CD14-positive monocyte (primary cell): ENCODE measurements at regions not wholly inside any gene's neighbourhood (a gene's known extent, or its start where the extent isn't known, plus 50 kb on each side); places are given as distances from the start of the nearest gene placed in this dataset.

Source experiments
- DNase-seq, 3 donors: peaks; one replicate each; pipeline ENCODE4 v3.0.0-alpha.2; 2011 to 2022
- H2AFZ ChIP-seq: 2 replicates; pipeline ENCODE4 v1.6.0; 2012; ENCODE audit warnings: mild to moderate bottlenecking, low read depth, low read length, inconsistent platforms; ENCODE audit not compliant: insufficient read depth, poor library complexity, severe bottlenecking
- H3K27ac ChIP-seq, 2 donors: 1 replicate in 1 of 2; 2 replicates in 1 of 2; pipeline ENCODE4 v1.5.1; 2012 to 2013; ENCODE audit warnings: low read length in 2 of 2, control low read depth in 1 of 2, inconsistent platforms in 1 of 2, low read depth in 1 of 2, mild to moderate bottlenecking in 1 of 2
- H3K27me3 ChIP-seq, 2 donors: one replicate each; pipeline versions ENCODE4 v1.6.0 to v1.6.1; 2011 to 2013; ENCODE audit warnings: low read length in 2 of 2; ENCODE audit not compliant: control insufficient read depth in 2 of 2, insufficient read depth in 2 of 2
- H3K36me3 ChIP-seq, 2 donors: replicated peaks in 1 of 2; 1 replicate in 1 of 2; 2 replicates in 1 of 2; pipeline versions ENCODE4 v1.5.1 to v1.6.1; 2012 to 2013; ENCODE audit warnings: low read length in 2 of 2, control low read depth in 1 of 2, inconsistent platforms in 1 of 2, mild to moderate bottlenecking in 1 of 2; ENCODE audit not compliant: insufficient read depth in 2 of 2, control insufficient read depth in 1 of 2
- H3K4me1 ChIP-seq, 2 donors: 1 replicate in 1 of 2; 2 replicates in 1 of 2; pipeline versions ENCODE4 v1.5.1 to v1.6.1; 2012 to 2013; ENCODE audit warnings: low read length in 2 of 2, control low read depth in 1 of 2, inconsistent platforms in 1 of 2, mild to moderate bottlenecking in 1 of 2, moderate library complexity in 1 of 2; ENCODE audit not compliant: insufficient read depth in 2 of 2, control insufficient read depth in 1 of 2
- H3K4me2 ChIP-seq: replicated peaks from 2 replicates; pipeline ENCODE3; 2012; ENCODE audit warnings: low read length, moderate library complexity, mild to moderate bottlenecking; ENCODE audit not compliant: poor library complexity, severe bottlenecking; ENCODE audit errors: extremely low read depth
- H3K4me3 ChIP-seq, 3 experiments: fragments of 200-600 bp in 1 of 3; sonication (generic) in 1 of 3; replicated peaks in 1 of 3; 1 replicate in 2 of 3; 2 replicates in 1 of 3; pipeline ENCODE4 v1.5.1; 2011 to 2013; ENCODE audit warnings: low read length in 3 of 3, mild to moderate bottlenecking in 3 of 3, control low read depth in 2 of 3, low read depth in 2 of 3, inconsistent platforms in 1 of 3, moderate library complexity in 1 of 3
- H3K79me2 ChIP-seq: 2 replicates; pipeline ENCODE4 v1.6.0; 2012; ENCODE audit warnings: mild to moderate bottlenecking, control low read depth, inconsistent platforms, low read length, moderate library complexity; ENCODE audit not compliant: insufficient read depth
- H3K9ac ChIP-seq: 2 replicates; pipeline ENCODE4 v1.6.0; 2017; ENCODE audit warnings: low read length, mild to moderate bottlenecking; ENCODE audit not compliant: insufficient read depth, poor library complexity, severe bottlenecking
- H3K9me3 ChIP-seq, 2 donors: replicated peaks in 1 of 2; 1 replicate in 1 of 2; 2 replicates in 1 of 2; pipeline versions ENCODE4 v1.5.1 to v1.6.1; 2012 to 2013; ENCODE audit warnings: low read length in 2 of 2, control low read depth in 1 of 2; ENCODE audit not compliant: control insufficient read depth in 1 of 2, insufficient read depth in 1 of 2
- H4K20me1 ChIP-seq: 2 replicates; pipeline ENCODE4 v1.6.0; 2012; ENCODE audit warnings: mild to moderate bottlenecking, low read length, control low read depth, moderate library complexity; ENCODE audit not compliant: insufficient read depth
- H3K27ac Mint-ChIP-seq, 7 donors: one replicate each; pipeline ENCODE4 v1.8.0; 2020; ENCODE audit warnings: mild to moderate bottlenecking in 7 of 7, mixed read lengths in 7 of 7, moderate library complexity in 6 of 7, inconsistent platforms in 2 of 7
- H3K27me3 Mint-ChIP-seq, 3 donors: one replicate each; pipeline ENCODE4 v1.8.0; 2021 to 2022; ENCODE audit warnings: low read depth in 3 of 3, mild to moderate bottlenecking in 3 of 3, mixed read lengths in 3 of 3, moderate library complexity in 3 of 3, inconsistent platforms in 1 of 3
- H3K36me3 Mint-ChIP-seq, 2 donors: one replicate each; pipeline ENCODE4 v1.8.0; 2020; ENCODE audit warnings: mixed read lengths in 2 of 2, inconsistent platforms in 1 of 2, mild to moderate bottlenecking in 1 of 2
- H3K4me1 Mint-ChIP-seq: one replicate; pipeline ENCODE4 v1.8.0; 2020; ENCODE audit warnings: mild to moderate bottlenecking, mixed read lengths
- H3K4me3 Mint-ChIP-seq, 2 donors: one replicate each; pipeline ENCODE4 v1.8.0; 2020; ENCODE audit warnings: mild to moderate bottlenecking in 2 of 2, mixed read lengths in 2 of 2, moderate library complexity in 1 of 2
- H3K9me3 Mint-ChIP-seq, 7 donors: one replicate each; pipeline ENCODE4 v1.8.0; 2020 to 2022; ENCODE audit warnings: mixed read lengths in 7 of 7, mild to moderate bottlenecking in 6 of 7, moderate library complexity in 6 of 7, inconsistent platforms in 2 of 7
- WGBS: methylation state at CpG from one replicate; pipeline ENCODE4 v1.1.5; 2013; ENCODE audit warnings: missing lambda C conversion rate; ENCODE audit not compliant: insufficient coverage; 5-methylcytosine and 5-hydroxymethylcytosine counted together
- intact Hi-C, 2 donors: fragments of 100-400 bp; cut with micrococcal nuclease; formaldehyde crosslinking; loops; one replicate each; pipeline versions ENCODE4 v1.15.0 to v1.15.1; 2023
- TF ChIP-seq, protein P1 (sequence below): fragments of 200-600 bp; IDR thresholded peaks from one replicate; pipeline ENCODE4 v1.8.0; 2022; ENCODE audit warnings: antibody characterized with exemption, mild to moderate bottlenecking

DNA sequence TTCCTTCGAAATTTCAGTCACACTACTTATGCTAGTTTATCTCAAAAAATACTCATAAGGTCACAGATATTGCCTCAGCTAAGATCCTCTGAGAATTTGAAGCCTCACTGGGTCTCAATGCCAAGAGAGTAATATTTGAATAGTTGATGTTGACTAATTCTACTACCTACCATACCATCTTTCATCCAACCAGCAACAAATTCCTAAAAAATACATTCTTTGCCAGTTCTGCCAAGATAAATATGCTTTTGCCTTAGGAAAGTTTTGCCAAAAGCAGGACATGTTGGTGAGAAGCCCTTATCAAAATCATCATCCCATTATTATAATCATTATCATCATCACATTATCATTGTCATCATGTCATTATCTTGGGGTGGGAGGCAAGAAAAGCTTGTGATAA lies 544.6 kb upstream of the ZEB2 start:
- H3K4me2 ChIP-seq: no peak overlapping the region
- WGBS: no CpG with 5 or more reads among the region's 1 CpG
- Mint-ChIP-seq H3K36me3 (peaks cover 0 to 2% of the 10 kb centered on the region in 2 donors), H3K4me1 (peaks cover 4% of the 10 kb centered on the region), H3K27ac (no peak overlapping the region), H3K4me3 (no peak overlapping the region), H3K9me3 (peaks cover 1 to 9% (median 6%) of the 10 kb centered on the region in 7 donors), H3K27me3 (no peaks in the 10 kb centered on the region)
- no peaks in the 10 kb centered on the region for H3K4me1 ChIP-seq
- H3K27me3 ChIP-seq: no peaks in the 10 kb centered on the region
- intact Hi-C loops: no loop called here
- DNase-seq: no peak
- no peaks in the 10 kb centered on the region for H3K36me3 ChIP-seq
- no peak overlapping the region for H3K27ac ChIP-seq
- H3K9me3 ChIP-seq: peaks cover 3 to 4% of the 10 kb centered on the region in 2 donors
- H2AFZ ChIP-seq: no peak overlapping the region
- no peak overlapping the region for H3K9ac ChIP-seq
- H3K79me2 ChIP-seq: no peaks in the 10 kb centered on the region
- no peak overlapping the region for H3K4me3 ChIP-seq
- H4K20me1 ChIP-seq: no peaks in the 10 kb centered on the region
- TF ChIP-seq, protein P1, sequence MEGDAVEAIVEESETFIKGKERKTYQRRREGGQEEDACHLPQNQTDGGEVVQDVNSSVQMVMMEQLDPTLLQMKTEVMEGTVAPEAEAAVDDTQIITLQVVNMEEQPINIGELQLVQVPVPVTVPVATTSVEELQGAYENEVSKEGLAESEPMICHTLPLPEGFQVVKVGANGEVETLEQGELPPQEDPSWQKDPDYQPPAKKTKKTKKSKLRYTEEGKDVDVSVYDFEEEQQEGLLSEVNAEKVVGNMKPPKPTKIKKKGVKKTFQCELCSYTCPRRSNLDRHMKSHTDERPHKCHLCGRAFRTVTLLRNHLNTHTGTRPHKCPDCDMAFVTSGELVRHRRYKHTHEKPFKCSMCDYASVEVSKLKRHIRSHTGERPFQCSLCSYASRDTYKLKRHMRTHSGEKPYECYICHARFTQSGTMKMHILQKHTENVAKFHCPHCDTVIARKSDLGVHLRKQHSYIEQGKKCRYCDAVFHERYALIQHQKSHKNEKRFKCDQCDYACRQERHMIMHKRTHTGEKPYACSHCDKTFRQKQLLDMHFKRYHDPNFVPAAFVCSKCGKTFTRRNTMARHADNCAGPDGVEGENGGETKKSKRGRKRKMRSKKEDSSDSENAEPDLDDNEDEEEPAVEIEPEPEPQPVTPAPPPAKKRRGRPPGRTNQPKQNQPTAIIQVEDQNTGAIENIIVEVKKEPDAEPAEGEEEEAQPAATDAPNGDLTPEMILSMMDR: no peak

DNA sequence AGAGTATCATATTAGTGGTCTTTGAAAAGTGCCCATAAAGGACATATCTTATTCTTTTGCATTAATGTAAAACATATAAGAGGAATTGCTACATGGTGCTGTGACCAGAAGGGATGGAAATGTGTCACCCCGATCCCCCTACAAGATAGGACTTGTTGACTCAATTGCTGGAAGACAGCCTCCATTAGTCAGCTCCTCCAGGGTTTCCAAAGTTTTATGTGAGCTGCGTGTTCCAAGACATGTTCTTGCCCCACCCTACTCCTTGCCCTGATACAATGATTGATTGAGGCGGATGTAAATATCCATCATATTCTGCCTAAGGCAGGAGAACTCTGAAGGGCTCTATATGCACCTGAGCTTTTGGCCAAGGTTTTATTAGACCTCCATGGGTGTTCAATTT lies 541.0 kb upstream of the ZEB2 start:
- Mint-ChIP-seq H3K36me3 (no peaks in the 10 kb centered on the region), H3K4me1 (no peaks in the 10 kb centered on the region), H3K27ac (no peak overlapping the region), H3K27me3 (no peaks in the 10 kb centered on the region), H3K9me3 (peaks cover 0 to 3% (median 2%) of the 10 kb centered on the region in 7 donors), H3K4me3 (no peak overlapping the region)
- H3K4me3 ChIP-seq: no peak overlapping the region
- no peaks in the 10 kb centered on the region for H4K20me1 ChIP-seq
- H3K79me2 ChIP-seq: no peaks in the 10 kb centered on the region
- no peak overlapping the region for H3K9ac ChIP-seq
- H2AFZ ChIP-seq: no peak overlapping the region
- DNase-seq: no peak
- no peaks in the 10 kb centered on the region for H3K27me3 ChIP-seq
- H3K9me3 ChIP-seq: no peaks in the 10 kb centered on the region
- TF ChIP-seq, protein P1: no peak
- H3K4me2 ChIP-seq: no peak overlapping the region
- H3K27ac ChIP-seq: no peak overlapping the region
- H3K36me3 ChIP-seq: no peaks in the 10 kb centered on the region
- no peaks in the 10 kb centered on the region for H3K4me1 ChIP-seq
- intact Hi-C loops: no loop called here
- WGBS: 100% methylated on average over 1 of the region's 3 CpGs
